ENCODE measurements at regions not wholly inside any gene's neighbourhood (a gene's known extent, or its start where the extent isn't known, plus 50 kb on each side); places are given as distances from the start of the nearest gene placed in this dataset.

GRCh38 chr2:216914491-216914890 is 54.6 kb upstream of the TNP1 start:
- no peak for TF ChIP-seq CTCF (IDR thresholded peaks at IDR 0.05; ENCODE audit: low read depth, low read length, poor library complexity, severe bottlenecking)
- TF ChIP-seq EZH2phosphoT487 (IDR thresholded peaks at IDR 0.05; ENCODE audit: borderline replicate concordance, low read length) = no peak

Measured in DOHH2 (cell line).